Mammary epithelial cell (primary cell): ENCODE measurements at regions not wholly inside any gene's neighbourhood (a gene's known extent, or its start where the extent isn't known, plus 50 kb on each side); places are given as distances from the start of the nearest gene placed in this dataset.

Experiments used
- EZH2 ChIP-seq: IDR thresholded peaks from 2 replicates; pipeline ENCODE4 v1.6.1; 2012; ENCODE audit warnings: low read length, inconsistent platforms, borderline replicate concordance
- TF ChIP-seq, protein P1 (sequence below), 2 donors: IDR thresholded peaks in 1 of 2; conservative IDR thresholded peaks in 1 of 2; 2 replicates each; pipeline ENCODE4 v1.5.1; 2011 to 2012; ENCODE audit warnings: inconsistent platforms in 2 of 2, low read length in 2 of 2, mild to moderate bottlenecking in 2 of 2, control low read depth in 1 of 2, low read depth in 1 of 2; ENCODE audit not compliant: insufficient read depth in 1 of 2; ENCODE audit errors: extremely low read depth in 1 of 2

DNA sequence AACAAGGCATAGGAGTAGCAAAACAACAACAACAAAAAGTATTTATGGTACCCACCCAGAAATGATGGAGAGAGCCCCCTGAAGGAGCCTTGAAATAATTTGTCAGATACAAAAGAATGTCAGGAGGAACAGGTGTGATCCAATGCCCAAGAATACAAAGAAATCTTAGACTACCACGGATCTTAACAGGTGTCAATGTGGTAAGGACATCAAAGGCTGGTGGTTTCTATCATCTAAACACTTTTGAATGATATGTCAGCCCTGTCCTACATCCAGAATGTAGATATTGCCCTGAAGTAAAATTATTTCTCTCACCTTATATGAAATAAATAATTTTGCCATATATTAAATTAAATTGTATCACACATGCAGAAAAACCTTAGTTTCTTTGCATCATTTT lies 386.4 kb upstream of the ANO5 start:
- TF ChIP-seq, protein P1, sequence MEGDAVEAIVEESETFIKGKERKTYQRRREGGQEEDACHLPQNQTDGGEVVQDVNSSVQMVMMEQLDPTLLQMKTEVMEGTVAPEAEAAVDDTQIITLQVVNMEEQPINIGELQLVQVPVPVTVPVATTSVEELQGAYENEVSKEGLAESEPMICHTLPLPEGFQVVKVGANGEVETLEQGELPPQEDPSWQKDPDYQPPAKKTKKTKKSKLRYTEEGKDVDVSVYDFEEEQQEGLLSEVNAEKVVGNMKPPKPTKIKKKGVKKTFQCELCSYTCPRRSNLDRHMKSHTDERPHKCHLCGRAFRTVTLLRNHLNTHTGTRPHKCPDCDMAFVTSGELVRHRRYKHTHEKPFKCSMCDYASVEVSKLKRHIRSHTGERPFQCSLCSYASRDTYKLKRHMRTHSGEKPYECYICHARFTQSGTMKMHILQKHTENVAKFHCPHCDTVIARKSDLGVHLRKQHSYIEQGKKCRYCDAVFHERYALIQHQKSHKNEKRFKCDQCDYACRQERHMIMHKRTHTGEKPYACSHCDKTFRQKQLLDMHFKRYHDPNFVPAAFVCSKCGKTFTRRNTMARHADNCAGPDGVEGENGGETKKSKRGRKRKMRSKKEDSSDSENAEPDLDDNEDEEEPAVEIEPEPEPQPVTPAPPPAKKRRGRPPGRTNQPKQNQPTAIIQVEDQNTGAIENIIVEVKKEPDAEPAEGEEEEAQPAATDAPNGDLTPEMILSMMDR (conservative IDR thresholded peaks at IDR 0.05 in 1 of 2, IDR thresholded peaks at IDR 0.05 in 1 of 2; ENCODE audit: extremely low read depth in 1 of 2, insufficient read depth in 1 of 2, low read depth in 1 of 2, low read length in 2 of 2) = no peak
- no peak for TF ChIP-seq EZH2
